ENCODE measurements at regions not wholly inside any gene's neighbourhood (a gene's known extent, or its start where the extent isn't known, plus 50 kb on each side); places are given as distances from the start of the nearest gene placed in this dataset.

DNA sequence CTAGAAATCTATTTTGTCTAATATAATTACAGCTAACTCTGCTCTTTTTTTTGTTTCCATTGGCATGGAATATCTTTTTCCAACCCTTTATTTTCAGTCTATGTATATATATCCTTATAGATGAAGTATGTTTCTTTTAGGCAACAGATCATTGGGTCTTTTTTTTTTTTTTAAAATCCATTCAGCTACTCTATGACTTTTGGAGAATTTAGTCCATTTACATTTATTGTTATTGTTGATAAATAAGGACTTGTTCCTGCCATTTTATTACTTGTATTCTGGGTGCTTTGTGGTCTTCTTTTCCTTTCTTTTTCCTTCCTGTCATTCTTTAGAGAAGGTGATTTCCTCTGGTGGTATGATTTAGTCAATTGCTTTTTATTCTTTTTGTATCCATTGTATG lies 296.8 kb downstream of the SMARCA2 start:
- no peak for DNase-seq (ENCODE audit: low read depth in 2 of 2)

DNA sequence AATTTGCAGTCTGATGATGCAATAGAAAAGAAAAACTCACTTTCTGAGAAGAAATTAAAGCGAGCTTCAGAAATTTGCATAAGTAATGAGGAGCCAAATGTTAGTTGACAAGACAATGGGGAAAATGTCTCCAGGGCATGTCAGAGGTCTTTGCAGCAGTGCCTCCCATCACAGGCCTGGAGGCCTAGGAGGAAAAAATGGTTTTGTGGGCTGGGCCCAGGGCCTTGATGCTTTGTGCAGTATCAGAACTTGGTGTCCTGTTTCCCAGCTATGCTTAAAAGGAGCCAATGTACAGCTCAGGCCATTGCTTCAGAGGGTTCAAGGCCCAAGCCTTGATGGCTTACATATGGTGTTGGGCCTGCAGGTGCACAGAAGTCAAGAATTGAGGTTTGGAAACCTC lies 298.4 kb downstream of the SMARCA2 start:
- no peak for DNase-seq (ENCODE audit: low read depth in 2 of 2)

DNA sequence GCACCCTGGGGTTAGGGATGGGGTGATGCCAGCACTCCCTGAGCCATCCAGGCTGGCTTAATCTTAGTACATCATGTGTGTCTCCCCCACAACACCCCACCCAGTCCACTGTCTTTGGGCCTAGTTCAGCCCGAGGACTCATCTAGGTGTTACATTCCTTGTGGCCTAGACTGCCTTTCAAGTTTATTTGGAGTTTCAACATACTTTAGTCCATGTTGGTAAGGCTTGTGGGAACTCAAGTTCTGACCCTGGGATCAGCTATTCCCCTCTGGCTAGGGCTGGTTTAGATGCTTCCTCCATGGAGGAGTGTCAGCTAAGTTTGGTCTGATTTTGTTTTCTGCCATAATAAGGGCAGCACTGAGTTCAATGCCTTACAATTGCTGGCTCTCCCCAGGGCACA lies 302.4 kb downstream of the SMARCA2 start:
- DNase-seq (ENCODE audit: low read depth in 2 of 2) = no peak

DNA sequence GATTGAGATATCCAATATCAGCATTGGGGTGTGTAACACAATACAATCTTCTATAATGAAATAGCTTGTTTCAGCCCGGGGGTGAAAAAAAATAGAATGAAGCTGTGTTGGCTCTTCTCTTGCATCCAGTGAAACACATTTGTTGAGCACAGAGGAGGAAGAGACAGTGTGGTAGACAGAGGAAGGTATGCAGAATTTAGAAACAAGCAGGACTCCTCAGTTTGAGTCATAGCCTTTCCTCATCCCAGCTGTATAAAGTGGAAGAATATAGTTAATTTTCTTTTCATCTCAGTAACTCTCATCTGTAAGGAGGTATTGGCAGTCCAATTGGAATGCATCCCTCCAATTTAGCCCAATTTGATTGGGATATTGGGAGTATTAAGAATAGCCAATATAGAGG lies 302.2 kb upstream of the VLDLR start:
- no peak for DNase-seq (ENCODE audit: low read depth in 2 of 2)

DNA sequence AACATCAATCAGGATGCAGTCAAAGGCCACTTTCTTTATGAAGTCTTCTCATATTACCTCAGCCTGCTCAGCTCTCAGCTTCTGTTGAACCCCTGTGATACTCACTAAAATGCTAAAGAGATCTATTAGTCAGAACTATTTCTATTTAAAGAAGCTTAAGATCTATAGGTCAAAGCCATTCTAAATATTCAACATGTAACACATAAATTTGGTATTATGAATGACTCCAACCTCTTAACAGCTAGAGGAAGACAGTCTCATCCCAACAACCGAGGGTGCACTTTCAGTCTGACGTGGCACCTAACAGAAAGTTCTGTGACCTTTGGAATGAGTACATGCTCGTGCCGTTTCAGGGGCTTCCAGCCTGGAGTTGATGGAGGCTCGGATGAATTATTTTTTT lies 301.5 kb upstream of the VLDLR start:
- no peak for DNase-seq (ENCODE audit: low read depth in 2 of 2)

DNA sequence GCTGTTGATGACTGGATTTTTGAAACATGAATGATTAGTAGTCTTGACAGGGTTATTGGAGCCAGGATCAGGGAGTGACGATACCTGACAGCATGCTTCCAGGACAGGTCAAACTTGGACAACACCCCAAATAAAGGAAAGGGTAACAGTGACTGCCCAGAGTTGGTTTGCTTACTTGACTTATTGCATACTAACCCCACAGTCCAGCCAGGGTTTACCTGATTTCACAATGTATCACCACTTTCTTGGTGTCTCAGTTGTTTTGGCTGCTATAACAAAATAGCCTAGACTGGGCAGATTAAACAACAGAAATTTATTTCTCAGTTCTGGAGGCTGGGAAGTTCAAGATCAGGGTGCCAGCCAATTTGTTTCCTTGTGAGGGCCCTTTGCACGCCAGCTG lies 301.0 kb upstream of the VLDLR start:
- no peak for DNase-seq (ENCODE audit: low read depth in 2 of 2)

DNA sequence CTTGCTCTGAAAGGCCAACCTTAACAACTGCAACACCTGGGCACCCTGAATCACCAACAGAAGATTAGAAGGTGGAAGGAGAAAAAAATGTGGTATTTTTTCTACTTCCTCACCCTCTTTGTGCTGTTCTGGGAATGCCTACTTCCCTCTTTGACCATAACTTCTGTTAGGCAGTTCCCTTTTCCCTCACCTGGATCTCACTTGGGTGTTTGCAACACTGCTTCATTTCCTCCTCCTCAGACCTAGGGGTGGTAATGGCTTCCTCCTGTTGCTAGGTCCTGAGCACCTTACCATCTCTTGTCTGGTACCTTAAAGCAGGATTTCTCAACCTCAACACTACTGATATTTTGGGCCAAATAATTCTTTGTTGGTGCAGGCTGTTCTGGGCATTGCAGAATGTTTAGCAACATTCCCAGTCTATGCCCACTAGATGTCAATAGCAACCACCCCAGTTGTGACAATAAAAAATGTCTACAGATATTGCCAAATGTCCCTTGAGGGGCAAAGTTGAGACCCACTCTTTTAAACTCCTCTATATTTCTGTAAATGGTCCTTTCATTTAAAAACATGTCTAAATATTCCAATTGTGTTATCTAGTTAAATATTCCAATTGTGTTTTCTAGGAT lies 300.0 kb upstream of the VLDLR start:
- DNase-seq (ENCODE audit: low read depth in 2 of 2) = no peak

DNA sequence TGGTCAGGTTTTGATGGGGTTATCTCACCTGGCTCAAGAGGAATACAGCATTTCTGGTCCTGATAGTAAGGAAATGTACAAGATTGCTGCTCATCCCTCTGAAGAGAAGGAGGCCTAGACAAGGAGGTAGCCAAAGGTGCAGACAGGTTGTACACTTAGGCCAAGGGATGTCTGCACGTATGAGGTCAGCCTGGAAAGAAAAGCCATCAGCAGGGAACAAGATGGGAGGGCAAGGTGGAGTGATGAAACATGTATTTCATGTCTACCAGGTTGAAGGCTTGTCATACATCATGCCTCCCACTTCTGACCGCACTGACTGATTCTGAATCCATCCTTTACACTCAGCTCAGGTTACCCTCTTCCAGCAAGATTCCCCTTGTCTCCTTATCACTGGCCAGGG lies 296.8 kb upstream of the VLDLR start:
- no peak for DNase-seq (ENCODE audit: low read depth in 2 of 2)

DNA sequence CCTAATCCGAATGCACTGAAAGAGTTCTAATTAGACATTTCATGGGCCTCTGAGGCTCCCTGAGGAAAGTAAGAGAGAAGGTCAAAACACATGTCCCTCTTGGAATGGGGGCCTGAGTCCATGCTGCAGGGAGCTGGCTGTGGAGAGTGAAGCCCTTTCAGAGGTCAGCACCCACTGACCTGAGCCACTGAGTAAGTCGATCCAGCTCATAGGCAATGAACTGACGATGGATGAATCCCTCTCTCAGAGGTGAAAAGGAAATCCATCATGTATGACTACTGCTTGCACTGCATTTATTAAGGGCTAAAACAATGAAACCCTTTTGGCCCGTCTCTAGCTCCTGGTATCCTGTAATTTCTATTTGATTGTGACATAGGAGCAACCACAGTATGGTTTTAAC lies 288.9 kb upstream of the VLDLR start:
- no peak for DNase-seq (ENCODE audit: low read depth in 2 of 2)

DNA sequence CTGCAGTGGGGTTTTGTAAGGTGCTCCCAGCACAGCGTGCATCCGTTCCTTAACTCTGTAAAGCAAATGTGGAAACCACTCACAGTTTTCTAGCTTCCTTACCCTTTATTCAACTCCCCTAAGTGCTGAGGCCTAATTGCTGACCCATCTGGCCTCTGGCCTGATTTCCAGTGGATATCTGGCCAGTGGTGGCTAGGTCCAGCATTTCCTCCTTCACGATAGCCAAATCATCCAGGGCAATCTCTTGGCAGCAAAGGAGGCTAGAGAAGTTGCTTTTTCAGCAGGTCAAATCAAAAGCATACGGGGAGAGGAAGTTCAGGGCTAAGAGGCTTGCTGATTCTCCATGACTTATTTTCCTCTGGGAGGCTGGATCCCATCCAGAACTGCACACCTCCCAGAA lies 286.3 kb upstream of the VLDLR start:
- no peak for DNase-seq (ENCODE audit: low read depth in 2 of 2)

DNA sequence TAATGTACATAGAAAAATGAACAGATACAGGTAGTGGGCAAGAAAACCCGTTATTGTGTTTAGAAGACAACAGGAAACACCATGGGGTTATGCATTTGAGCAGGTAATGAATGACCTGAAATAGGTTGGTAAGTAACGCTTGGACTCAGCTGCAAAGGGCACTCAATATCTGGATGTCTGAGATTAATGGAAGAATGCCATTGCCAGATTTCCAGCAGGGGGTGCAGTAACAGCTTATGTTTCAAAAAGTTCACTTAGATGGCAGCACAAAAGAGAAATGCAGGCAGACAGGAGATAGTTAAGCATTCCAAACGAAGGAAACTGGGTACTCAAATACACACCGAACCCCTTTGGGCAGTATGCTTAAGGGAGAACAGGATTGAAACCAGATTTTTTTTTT lies 285.5 kb upstream of the VLDLR start:
- no peak for DNase-seq (ENCODE audit: low read depth in 2 of 2)

DNA sequence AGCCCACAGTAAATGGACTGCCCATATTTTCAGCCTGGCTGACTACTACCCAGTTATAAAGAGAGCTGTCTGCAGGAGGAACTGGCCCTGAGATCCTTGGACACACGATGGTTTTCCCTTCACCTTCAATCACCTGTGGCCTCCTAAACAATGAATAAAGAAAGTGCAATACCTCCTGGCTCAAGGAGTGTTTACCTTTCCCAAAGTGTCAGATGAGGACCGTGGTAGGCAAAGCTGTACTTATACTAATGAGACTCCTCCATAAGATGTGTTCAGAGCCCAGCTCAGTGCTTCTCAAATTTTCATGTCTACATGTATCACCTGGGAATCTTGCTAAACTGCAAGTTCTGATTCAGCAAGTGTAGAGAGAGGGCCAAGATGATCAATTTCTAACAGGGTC lies 284.5 kb upstream of the VLDLR start:
- DNase-seq (ENCODE audit: low read depth in 2 of 2) = no peak

DNA sequence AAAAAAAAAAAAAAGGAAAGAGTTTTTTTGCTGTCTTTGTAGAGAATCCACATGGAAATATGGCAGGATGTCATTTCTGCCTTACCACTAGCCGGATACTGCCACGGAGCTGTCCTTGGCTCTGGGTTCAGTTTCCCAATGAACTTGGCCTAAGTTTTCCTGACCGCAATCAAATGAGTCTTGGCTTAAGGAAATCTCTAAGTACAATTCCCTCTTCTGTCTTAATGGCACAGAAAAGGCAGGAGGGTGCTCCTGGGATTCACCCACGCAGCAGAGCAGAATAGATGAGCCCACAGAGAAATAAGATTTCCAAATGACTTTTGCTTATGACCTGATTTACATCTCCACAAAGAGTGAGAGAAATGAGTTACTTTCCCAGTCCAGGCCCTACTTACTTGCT lies 284.0 kb upstream of the VLDLR start:
- DNase-seq (ENCODE audit: low read depth in 2 of 2) = no peak

DNA sequence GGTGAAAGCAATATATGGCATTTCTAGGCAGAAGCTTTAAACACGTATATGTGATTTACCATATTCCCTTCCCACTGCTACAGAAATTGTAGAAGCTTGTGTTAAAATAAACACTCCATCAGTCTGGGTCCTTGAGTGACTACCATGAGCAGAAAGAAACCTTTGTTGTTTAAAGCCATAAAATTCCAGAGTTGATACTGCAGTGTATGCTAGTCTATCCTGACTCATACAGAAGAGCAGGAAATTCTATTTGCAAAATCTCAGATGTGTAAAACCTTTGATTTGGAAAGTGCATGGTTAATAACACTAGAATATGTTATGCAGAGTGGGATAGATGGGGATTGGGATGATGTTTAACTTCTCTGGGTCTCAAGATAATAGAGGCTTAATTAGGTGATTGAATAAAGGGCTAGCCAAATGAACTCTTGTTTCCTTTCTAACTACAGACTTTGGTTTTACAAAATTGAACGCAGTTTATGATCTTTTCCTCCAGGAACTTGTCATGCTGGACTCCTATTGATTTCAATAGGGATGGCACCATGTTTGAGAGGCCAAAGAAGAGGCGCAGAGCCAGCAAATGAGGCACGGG lies 282.7 kb upstream of the VLDLR start:
- DNase-seq (ENCODE audit: low read depth in 2 of 2) = no peak

DNA sequence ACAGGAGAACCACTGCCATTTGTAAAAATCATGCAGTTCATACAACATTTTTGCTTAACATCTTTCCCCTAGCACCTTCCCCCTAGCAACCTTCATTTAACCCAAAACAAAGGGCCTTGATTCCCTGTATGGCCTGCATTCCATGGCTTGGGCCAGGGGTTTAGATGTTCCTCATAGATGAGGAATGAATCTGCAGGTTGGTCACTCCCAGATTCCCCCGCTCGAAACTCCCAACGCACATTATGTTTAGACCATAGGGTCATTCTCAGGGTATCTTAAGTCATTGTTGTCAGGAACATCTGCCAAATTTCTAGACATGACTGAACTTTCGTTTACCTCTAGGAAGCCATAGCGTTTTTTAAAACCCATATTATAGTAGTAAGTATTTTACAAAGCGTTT lies 282.2 kb upstream of the VLDLR start:
- no peak for DNase-seq (ENCODE audit: low read depth in 2 of 2)

DNA sequence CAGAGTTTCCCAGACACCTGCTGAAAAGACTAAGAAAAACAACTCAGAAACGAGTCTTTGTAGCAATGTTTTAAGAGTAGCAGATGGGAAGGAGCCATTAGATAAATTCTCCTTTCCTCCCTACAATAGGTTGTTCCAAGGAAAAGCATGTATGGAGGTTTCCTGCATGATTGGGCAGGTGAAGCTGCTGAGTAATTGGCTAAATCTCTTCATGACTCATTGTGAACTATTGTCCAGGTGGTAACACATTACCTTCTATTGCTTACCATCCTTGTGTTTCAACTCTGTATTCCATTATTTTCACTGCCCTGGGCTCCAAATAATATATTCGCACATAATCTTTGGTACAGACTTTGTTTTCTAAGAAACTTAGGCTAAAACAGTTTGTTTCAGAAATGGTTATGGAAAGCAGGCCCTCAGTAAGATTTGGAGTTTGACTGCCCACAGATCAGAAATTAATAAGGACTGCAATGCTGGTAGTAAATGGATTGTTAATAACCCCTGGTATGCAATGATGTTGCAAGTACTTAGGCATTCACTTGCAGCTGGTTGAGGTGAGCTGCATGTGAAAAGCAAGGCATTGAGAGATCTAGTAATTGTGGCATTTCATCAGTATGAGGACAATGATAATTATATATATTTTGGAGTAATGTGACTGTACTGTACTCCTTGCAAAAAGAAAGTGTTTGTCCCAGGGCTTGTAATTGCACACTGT lies 281.4 kb upstream of the VLDLR start:
- no peak for DNase-seq (ENCODE audit: low read depth in 2 of 2)

DNA sequence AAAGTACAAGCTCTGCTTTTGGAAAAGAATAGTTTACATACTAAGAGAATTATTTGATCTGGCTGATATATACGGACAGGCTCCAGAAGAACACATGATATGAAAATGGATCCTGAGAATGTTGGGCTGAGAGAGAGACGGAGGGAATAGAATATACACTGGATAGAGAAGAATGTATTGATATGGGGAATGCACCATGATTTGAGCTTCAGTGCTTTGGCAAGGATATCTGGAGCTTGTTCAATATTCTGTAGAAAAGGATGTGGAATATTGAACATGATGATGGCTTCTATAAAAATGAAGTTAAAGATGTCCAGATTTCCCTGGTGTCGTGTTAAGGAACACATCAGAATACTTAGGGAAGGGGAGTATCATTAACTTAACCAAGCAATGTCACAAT lies 280.5 kb upstream of the VLDLR start:
- no peak for DNase-seq (ENCODE audit: low read depth in 2 of 2)

DNA sequence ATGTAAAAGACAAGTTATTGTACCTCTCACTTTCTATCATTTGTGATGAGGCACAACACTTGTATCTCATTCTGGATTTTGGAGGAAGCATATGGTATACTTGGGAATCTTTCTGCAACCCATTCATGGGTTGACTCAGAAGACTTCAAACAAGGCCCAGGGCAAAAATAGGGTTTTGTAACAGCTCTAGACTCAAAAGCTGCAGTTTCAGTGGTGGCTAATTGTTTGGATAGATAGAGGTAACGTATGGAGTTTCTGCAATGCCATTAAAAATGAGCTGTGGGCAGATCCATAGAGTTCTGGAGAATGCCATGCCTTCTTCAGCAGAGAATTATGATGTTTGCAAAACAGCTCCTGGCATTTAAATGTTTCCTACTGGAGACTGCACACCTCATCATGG lies 279.6 kb upstream of the VLDLR start:
- DNase-seq (ENCODE audit: low read depth in 2 of 2) = no peak

DNA sequence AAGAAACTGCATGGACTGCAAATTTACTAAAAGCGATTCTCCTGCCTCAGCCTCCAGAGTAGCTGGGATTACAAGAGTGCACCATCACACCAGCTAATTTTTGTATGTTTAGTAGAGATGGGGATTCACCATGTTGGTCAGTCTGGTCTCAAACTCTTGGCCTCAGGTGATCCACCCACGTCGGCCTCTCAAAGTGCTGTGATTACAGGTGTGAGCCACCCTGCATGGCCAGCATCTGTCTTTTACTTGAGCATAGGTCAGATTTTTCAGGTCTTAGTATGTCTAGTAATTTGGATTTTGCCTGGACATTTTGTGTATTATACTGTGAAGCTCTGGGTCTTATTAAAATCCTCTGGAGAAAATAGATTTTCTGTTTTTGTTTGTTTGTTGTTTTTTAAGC lies 277.8 kb upstream of the VLDLR start:
- no peak for DNase-seq (ENCODE audit: low read depth in 2 of 2)

DNA sequence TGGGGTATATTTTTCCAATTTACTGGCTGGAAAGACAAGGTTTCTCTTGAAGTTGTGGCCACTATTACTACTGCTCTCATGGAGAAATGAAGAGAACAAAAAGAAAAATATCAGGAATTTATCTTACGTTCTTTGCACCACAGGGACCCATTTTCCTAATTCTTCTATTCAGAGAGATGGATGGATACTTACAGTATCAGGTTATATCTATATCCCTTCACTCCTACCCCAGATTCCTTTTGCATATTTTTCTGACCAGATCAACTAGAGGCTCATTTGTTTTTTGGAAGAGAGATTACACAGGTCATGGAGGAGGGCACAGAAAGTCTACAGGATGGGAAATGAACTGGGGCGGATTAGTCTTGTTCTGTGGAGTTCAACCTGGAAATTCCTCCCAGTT lies 277.2 kb upstream of the VLDLR start:
- DNase-seq (ENCODE audit: low read depth in 2 of 2) = no peak

DNA sequence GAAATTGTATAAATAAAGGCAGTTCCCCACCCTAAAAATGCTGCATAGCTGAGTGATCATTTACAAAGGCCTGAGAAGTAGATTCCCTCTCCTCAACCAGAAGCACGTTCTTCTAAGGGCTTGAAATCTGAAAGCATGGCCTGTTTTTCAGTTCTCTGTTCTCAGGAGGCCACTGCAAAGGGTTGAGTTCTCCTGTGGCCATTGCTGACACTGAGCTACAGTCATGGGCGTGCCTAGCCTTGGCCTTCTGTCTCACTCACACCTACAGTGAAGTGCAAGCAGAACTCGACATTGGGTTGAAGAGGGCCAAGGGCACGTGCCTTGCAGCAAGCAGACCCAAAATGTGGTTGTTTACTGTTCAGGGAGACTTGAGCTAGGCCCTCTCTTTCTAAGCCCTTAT lies 276.6 kb upstream of the VLDLR start:
- DNase-seq (ENCODE audit: low read depth in 2 of 2) = no peak

DNA sequence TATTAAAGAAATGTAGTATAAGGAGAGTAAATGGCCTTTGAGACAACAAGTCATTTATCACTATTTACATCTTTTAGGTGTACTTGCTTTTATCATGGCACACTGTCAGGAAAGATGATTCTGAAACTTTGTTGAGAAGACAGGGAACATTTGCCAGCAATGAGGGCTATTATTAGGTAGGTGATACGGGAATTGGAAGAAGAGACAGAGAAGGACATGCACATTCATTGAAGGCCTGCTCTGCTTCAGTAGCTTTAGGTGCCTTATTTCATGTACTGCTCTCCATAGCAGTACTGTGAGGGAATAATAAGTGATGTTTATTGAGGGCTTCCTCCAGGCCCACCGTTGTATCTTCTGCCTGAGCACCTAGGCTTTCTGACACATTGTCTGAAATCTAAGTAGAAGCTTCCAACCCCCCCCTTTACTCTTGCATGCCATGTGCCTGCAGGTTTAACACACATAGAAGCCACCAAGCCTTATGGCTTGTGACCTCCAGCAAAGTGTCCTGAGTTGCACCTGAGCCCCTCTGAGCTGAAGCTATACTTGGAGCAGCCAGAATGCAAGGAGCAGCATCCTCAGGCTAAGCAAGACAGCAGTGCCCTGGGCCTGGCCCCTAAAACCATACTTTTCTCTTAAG lies 275.2 kb upstream of the VLDLR start:
- DNase-seq (ENCODE audit: low read depth in 2 of 2) = no peak

DNA sequence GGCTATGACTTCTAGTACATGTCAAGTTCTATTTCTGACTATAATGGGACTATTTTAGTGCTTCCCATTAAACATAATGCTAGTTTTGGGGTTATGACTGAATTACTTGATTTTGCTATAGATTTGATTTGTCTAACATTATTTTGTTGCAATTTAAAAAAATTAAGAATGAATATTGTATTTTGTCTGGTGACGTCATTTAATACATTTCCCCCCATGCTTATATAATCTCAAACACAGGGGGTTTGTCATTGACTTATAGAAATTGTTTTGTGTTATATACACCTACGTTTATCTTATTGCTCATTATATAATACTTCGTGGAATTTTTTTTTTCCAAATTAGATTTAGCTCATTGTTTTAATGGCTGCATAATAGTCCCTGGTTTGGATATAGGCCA lies 270.3 kb upstream of the VLDLR start:
- no peak for DNase-seq (ENCODE audit: low read depth in 2 of 2)

Data from stimulated activated CD8-positive, alpha-beta memory T cell treated with anti-CD3 and anti-CD28 coated beads, Interleukin-15, amount 100 ng/mL, for 48 hours (primary cell).